HepG2 (cell line): ENCODE measurements at regions not wholly inside any gene's neighbourhood (a gene's known extent, or its start where the extent isn't known, plus 50 kb on each side); places are given as distances from the start of the nearest gene placed in this dataset.

ENCODE experiments used
- ATAC-seq: fragments of 200-7000 bp; cut with Tn5 transposase; 3 replicates; pipeline ENCODE4 v1.9.1; 2020; ENCODE audit warnings: mild to moderate bottlenecking, moderate library complexity
- BruUV-seq: library from RNA; stranded (reverse); fragments of 400-500 nt; replicated peaks from 2 replicates; lab custom pipeline; 2021; lab: Mats Ljungman, UMichigan
- CTCF ChIA-PET: fragments of 300-600 bp; formaldehyde crosslinking; extraction: SDS; loops from one replicate; lab custom pipeline; 2021; ENCODE audit warnings: low total read pairs, inconsistent platforms, low intra/inter-chr PET ratio; lab: Yijun Ruan, JAX
- POLR2A ChIA-PET: fragments of 350-600 bp; sonication (Branson Sonifier 250); formaldehyde crosslinking; loops from one replicate; lab custom pipeline; 2020; ENCODE audit warnings: antibody characterized with exemption, inconsistent platforms; lab: Yijun Ruan, JAX
- DNase-seq: peaks from one replicate; pipeline ENCODE4 v3.0.0-alpha.2; 2015; ENCODE audit warnings: low spot score
- FAIRE-seq: peaks from 3 replicates; lab custom pipeline; 2011; peaks lifted over from hg19 to GRCh38; lab: Jason Lieb, UNC
- H2AFZ ChIP-seq: one replicate; pipeline ENCODE4 v1.6.1; 2011; ENCODE audit warnings: low read length, inconsistent platforms
- H3K27ac ChIP-seq: fragments of 300-600 bp; 3 replicates; pipeline ENCODE4 v1.8.0; 2011; ENCODE audit warnings: mixed run types, mild to moderate bottlenecking, mixed read lengths, low read length, inconsistent platforms; ENCODE audit not compliant: insufficient read depth; ENCODE audit errors: extremely low read length
- H3K27me3 ChIP-seq, 2 experiments: fragments of 200-600 bp in 1 of 2; 2 replicates in 1 of 2; 3 replicates in 1 of 2; pipeline versions ENCODE4 v1.6.0 to v1.8.0; 2011; ENCODE audit warnings: low read length in 2 of 2, mild to moderate bottlenecking in 2 of 2, moderate library complexity in 2 of 2, inconsistent platforms in 1 of 2; ENCODE audit not compliant: insufficient read depth in 2 of 2, control insufficient read depth in 1 of 2
- H3K36me3 ChIP-seq, 2 experiments: fragments of 200-600 bp in 1 of 2; replicated peaks in 1 of 2; 2 replicates in 1 of 2; 3 replicates in 1 of 2; pipeline versions ENCODE4 v1.5.1 to v1.8.0; 2011; ENCODE audit warnings: low read length in 2 of 2, inconsistent platforms in 1 of 2; ENCODE audit not compliant: insufficient read depth in 2 of 2, control insufficient read depth in 1 of 2
- H3K4me1 ChIP-seq: 2 replicates; pipeline ENCODE4 v1.5.1; 2012; ENCODE audit warnings: low read length, inconsistent platforms; ENCODE audit not compliant: insufficient read depth
- H3K4me2 ChIP-seq: 2 replicates; pipeline ENCODE4 v1.6.0; 2011; ENCODE audit warnings: low read depth, low read length, inconsistent platforms
- H3K4me3 ChIP-seq, 3 experiments: fragments of 200-600 bp in 1 of 3; sonication (generic), shearing (Covaris generic) in 1 of 3; replicated peaks in 1 of 3; 2 replicates each; pipeline ENCODE4 v1.5.1; 2011 to 2016; ENCODE audit warnings: low read length in 3 of 3, inconsistent platforms in 2 of 3, low read depth in 2 of 3, mild to moderate bottlenecking in 2 of 3, control low read depth in 1 of 3, mixed read lengths in 1 of 3; ENCODE audit not compliant: insufficient read depth in 1 of 3
- H3K79me2 ChIP-seq: one replicate; pipeline ENCODE4 v1.6.1; 2011; ENCODE audit warnings: low read length, inconsistent platforms; ENCODE audit not compliant: insufficient read depth
- H3K9ac ChIP-seq: 2 replicates; pipeline ENCODE4 v1.6.0; 2011; ENCODE audit warnings: mild to moderate bottlenecking, low read depth, low read length, inconsistent platforms; ENCODE audit not compliant: insufficient read depth
- H3K9me3 ChIP-seq: 2 replicates; pipeline ENCODE4 v1.5.1; 2012; ENCODE audit warnings: mild to moderate bottlenecking, low read length
- H4K20me1 ChIP-seq: 2 replicates; pipeline ENCODE4 v1.6.0; 2011; ENCODE audit warnings: inconsistent platforms, mild to moderate bottlenecking, low read length, moderate library complexity; ENCODE audit not compliant: insufficient read depth
- DPF2 ChIP-seq: sonication (generic); formaldehyde crosslinking; IDR thresholded peaks from 2 replicates; pipeline ENCODE4 v1.4.0; 2020; ENCODE audit warnings: mild to moderate bottlenecking, low read depth, missing genetic modification reagents, borderline replicate concordance
- HNRNPK ChIP-seq: fragments of 200-400 bp; formaldehyde crosslinking; IDR thresholded peaks from 2 replicates; pipeline ENCODE4 v1.6.1; 2018; ENCODE audit warnings: low read length, low read depth, moderate library complexity, mild to moderate bottlenecking; ENCODE audit not compliant: poor library complexity, severe bottlenecking
- NFE2L2 ChIP-seq: fragments of 150-350 bp; IDR thresholded peaks from 2 replicates; pipeline ENCODE4 v1.6.1; 2014; ENCODE audit warnings: low read length
- SMAD9 ChIP-seq: sonication (generic); formaldehyde crosslinking; IDR thresholded peaks from 2 replicates; pipeline ENCODE4 v1.5.1; 2020; ENCODE audit warnings: mild to moderate bottlenecking, missing genetic modification reagents
- ZBTB20 ChIP-seq: sonication (generic); formaldehyde crosslinking; IDR thresholded peaks from 2 replicates; pipeline ENCODE4 v1.8.1; 2023; ENCODE audit warnings: missing genetic modification reagents, low read depth, mild to moderate bottlenecking, borderline replicate concordance
- ZNF768 ChIP-seq: sonication (generic); formaldehyde crosslinking; IDR thresholded peaks from 2 replicates; pipeline ENCODE4 v1.4.0; 2020; ENCODE audit warnings: missing genetic modification reagents
- WGBS: methylation state at CpG from one replicate; pipeline ENCODE4 v1.1.6; 2017; ENCODE audit warnings: low lambda C conversion rate; 5-methylcytosine and 5-hydroxymethylcytosine counted together
- in situ Hi-C: cut with HindIII; loops from 2 replicates; pipeline ENCODE4 v1.10.0; 2017; ENCODE audit warnings: low pct_unique_long_range_greater_than_20kb; ENCODE audit not compliant: extremely low pct_ligation_motif_present
- intact Hi-C: fragments of 100-400 bp; cut with micrococcal nuclease; formaldehyde crosslinking; loops from one replicate; pipeline ENCODE4 v1.10.0; 2022; ENCODE audit not compliant: unreplicated experiment
- TF ChIP-seq, protein P1 (sequence below): IDR thresholded peaks from 2 replicates; pipeline ENCODE4 v1.6.1; 2012; ENCODE audit warnings: inconsistent platforms

DNA sequence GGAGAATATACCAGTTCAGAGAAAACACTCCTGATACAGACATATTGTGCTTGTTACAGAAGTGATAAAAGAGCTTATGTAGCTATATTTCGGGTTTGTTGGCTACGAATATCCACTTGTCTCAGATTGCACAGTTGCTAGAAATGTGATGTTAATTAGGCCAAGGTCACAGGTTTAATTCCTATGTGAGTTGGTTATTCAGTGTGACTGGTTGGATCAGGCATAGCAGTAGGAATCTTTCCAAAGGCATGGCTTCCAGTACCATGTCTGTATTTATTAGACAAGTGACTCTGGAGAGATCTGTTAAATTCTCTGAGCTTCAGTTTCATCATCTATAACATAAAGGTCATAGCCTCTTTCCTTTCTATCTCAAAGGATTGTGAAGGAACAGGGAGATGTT lies 152.7 kb upstream of the KITLG start:
- Histone ChIP-seq H3K36me3 (no peaks in the 10 kb centered on the region), H3K27ac (no peak overlapping the region), H3K9ac (no peak overlapping the region), H3K4me2 (no peak overlapping the region), H3K79me2 (no peaks in the 10 kb centered on the region), H4K20me1 (no peaks in the 10 kb centered on the region), H3K4me1 (no peaks in the 10 kb centered on the region), H3K9me3 (no peaks in the 10 kb centered on the region), H3K4me3 (no peak overlapping the region), H2AFZ (no peak overlapping the region), H3K27me3 (no peaks in the 10 kb centered on the region)
- in situ Hi-C loops: no loop called here
- intact Hi-C loops: no loop called here
- ChIA-PET POLR2A (no interaction called here), CTCF (no interaction called here)
- WGBS: 15% methylated on average over 2 of the region's 2 CpGs
- ATAC-seq: no peak
- no TSS peak for BruUV-seq
- TF ChIP-seq SMAD9 (no peak), DPF2 (CRISPR knock-in tag) (no peak)
- TF ChIP-seq, protein P1, sequence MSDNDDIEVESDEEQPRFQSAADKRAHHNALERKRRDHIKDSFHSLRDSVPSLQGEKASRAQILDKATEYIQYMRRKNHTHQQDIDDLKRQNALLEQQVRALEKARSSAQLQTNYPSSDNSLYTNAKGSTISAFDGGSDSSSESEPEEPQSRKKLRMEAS: no peak
- DNase-seq: no peak
- FAIRE-seq: no peak

DNA sequence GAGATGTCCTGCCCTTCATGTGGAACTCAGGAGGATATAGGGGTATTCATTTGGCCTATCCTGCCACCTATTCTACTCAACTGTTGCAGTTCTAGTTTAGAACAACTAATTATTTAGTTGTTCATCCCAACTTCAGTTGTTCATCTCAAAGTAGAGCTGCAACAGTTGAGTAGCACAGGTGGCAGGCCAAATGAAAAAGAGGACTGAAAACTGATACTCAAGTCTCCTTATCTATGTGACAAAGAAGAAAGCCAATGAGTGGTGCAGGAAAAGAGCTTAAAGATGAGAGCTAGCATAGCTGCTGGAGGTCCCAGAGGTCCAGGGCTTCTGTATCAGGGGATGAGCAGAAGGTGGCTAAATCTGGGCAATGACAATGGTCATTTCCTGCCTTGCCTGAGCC lies 148.9 kb upstream of the KITLG start:
- no peaks in the 10 kb centered on the region for H4K20me1 ChIP-seq
- no peak for DNase-seq
- no peaks in the 10 kb centered on the region; a peak in 1 of 5 replicates for H3K27me3 ChIP-seq
- no peaks in the 10 kb centered on the region for H3K79me2 ChIP-seq
- no peaks in the 10 kb centered on the region for H3K4me1 ChIP-seq
- POLR2A ChIA-PET: no interaction called here
- no peaks in the 10 kb centered on the region for H3K36me3 ChIP-seq
- no TSS peak for BruUV-seq
- no peak overlapping the region for H3K4me3 ChIP-seq
- intact Hi-C loops (no loop called here), in situ Hi-C loops (no loop called here)
- no peaks in the 10 kb centered on the region for H3K9me3 ChIP-seq
- no peak for ATAC-seq
- TF ChIP-seq ZNF768 (CRISPR knock-in tag) (no peak), HNRNPK (no peak), ZBTB20 (CRISPR knock-in tag) (no peak), NFE2L2 (no peak)
- no peak for FAIRE-seq
- no peak overlapping the region for H3K27ac ChIP-seq
- no peak overlapping the region for H3K4me2 ChIP-seq
- CTCF ChIA-PET: no interaction called here
- H2AFZ ChIP-seq: no peak overlapping the region
- no peak overlapping the region for H3K9ac ChIP-seq
